Ishikawa (cell line): ENCODE measurements at regions not wholly inside any gene's neighbourhood (a gene's known extent, or its start where the extent isn't known, plus 50 kb on each side); places are given as distances from the start of the nearest gene placed in this dataset.

Experiments used
- CEBPB ChIP-seq: IDR thresholded peaks from 2 replicates; pipeline ENCODE4 v1.6.1; 2012
- EGR1 ChIP-seq: IDR thresholded peaks from 2 replicates; pipeline ENCODE4 v1.6.1; 2012
- EP300 ChIP-seq: IDR thresholded peaks from 2 replicates; pipeline ENCODE4 v1.6.1; 2012; ENCODE audit warnings: borderline replicate concordance
- TCF12 ChIP-seq: IDR thresholded peaks from 2 replicates; pipeline ENCODE4 v1.6.1; 2012; ENCODE audit warnings: low read depth
- TF ChIP-seq, protein P1 (sequence below): IDR thresholded peaks from 2 replicates; pipeline ENCODE4 v1.6.1; 2012; ENCODE audit warnings: low read depth, mild to moderate bottlenecking

DNA sequence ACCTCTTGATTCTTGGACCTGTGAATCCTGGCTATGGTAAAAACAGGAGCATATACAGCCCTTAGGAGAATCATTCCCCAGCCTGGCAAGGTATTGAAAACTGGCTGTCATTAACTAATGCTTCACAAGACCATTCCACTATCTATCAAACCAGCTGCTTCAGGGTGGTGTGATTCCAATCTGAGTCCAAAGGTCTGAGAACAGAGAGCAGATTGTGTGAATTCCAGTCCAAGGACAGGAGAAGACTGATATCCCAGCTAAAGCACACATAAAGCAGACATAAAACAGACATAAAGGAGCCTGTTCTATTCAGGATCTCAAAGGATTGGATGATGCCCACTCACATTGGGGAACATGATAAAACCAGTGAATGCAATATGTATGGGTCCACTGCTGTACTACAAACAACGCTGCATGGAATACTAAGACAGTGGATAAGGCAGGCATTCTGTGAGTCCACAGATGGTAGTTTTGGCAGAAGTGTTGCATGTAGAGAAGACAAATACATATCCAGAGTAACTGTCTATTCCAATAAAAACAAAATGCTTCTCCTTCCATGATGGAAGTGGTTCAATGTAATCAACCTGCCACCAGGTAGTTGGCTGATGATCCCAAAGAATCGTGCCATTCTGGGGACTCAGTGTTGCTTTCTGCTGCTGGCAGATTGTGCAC is 363.9 kb downstream of the KCNJ3 start:
- TF ChIP-seq TCF12 = no peak
- no peak for TF ChIP-seq EGR1
- TF ChIP-seq EP300 = no peak
- TF ChIP-seq CEBPB = no peak
- TF ChIP-seq, protein P1, sequence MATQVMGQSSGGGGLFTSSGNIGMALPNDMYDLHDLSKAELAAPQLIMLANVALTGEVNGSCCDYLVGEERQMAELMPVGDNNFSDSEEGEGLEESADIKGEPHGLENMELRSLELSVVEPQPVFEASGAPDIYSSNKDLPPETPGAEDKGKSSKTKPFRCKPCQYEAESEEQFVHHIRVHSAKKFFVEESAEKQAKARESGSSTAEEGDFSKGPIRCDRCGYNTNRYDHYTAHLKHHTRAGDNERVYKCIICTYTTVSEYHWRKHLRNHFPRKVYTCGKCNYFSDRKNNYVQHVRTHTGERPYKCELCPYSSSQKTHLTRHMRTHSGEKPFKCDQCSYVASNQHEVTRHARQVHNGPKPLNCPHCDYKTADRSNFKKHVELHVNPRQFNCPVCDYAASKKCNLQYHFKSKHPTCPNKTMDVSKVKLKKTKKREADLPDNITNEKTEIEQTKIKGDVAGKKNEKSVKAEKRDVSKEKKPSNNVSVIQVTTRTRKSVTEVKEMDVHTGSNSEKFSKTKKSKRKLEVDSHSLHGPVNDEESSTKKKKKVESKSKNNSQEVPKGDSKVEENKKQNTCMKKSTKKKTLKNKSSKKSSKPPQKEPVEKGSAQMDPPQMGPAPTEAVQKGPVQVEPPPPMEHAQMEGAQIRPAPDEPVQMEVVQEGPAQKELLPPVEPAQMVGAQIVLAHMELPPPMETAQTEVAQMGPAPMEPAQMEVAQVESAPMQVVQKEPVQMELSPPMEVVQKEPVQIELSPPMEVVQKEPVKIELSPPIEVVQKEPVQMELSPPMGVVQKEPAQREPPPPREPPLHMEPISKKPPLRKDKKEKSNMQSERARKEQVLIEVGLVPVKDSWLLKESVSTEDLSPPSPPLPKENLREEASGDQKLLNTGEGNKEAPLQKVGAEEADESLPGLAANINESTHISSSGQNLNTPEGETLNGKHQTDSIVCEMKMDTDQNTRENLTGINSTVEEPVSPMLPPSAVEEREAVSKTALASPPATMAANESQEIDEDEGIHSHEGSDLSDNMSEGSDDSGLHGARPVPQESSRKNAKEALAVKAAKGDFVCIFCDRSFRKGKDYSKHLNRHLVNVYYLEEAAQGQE = no peak
